HG03135 (cell line): ENCODE measurements at regions not wholly inside any gene's neighbourhood (a gene's known extent, or its start where the extent isn't known, plus 50 kb on each side); places are given as distances from the start of the nearest gene placed in this dataset.

Source experiments
- ATAC-seq: cut with Tn5 transposase; IDR thresholded peaks from one replicate; pipeline ENCODE4 v1.9.1; 2021; ENCODE audit warnings: mild to moderate bottlenecking, moderate library complexity; ENCODE audit not compliant: unreplicated experiment

DNA sequence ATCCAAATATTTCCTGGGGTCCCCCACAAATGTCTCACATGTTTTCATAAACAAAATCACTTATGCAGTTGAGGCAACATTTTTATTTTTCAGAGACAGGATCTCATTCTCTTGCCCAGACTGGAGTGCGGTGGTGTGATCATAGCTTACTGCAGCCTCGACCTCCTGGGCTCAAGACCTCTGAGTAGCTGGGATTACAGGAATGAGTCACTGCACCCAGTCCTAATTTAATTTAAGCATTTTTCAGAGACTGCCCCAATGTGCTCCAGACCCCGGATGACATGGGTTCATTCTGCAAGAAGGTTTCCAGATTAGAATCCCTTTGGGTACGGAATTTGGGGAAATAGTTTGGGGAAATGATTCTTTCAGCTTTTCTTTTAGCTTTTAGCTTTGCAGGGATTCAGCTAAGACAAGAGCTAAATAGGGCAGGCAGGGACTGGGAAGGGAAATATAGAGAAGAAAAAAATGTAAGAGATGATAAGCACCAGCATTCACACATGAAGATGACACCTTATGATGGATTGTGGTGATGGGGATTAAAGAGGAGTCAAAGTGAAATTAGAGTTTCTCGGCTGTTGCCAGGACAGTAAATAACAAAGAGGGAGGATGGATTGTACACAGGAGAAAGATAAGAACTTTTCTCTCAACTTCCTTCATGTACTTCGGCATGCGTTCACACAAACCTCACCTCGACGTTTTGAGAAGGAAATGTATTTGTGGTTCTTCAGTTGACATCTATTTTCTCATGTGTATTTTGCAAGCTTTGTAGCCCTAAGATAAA lies 169.4 kb upstream of the TAB2 start:
- no peak for ATAC-seq

DNA sequence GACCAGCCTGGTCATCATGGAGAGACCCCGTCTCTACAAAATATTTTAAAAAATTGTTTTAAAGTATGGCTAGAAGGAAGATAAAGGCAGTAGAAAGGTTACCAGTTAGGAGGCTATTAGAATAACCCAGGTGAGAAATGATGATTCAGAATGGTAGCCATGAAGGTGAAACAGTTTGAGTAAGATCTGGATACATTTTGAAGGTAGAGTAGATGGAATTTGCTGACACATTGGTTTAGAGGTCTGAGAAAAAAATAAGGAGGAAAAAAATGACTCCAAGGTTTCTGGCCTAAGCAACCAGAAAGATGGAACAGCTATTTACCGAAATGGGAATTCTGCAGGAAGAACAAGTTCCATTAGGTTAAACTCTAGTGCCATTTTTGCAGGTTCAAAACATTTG lies 167.9 kb upstream of the TAB2 start:
- ATAC-seq: no peak

DNA sequence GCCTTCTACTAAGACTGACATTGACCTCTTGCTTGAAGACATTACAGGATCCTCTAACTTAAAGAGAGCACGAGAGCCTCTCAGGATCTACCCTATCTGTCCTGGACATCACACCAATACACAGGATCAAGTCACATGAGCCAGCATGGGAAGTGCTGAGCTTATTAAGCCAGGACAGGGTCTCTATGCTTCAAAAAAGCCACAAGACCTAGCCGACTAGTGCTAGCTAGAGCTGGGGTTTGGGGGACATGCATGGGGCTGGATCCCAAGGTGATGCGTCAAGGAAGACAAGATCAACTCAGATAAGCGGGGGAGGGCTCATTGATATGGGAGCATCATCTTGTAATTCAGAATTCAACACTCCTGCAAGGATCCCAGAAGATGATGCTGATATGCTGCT lies 167.2 kb upstream of the TAB2 start:
- ATAC-seq: no peak

DNA sequence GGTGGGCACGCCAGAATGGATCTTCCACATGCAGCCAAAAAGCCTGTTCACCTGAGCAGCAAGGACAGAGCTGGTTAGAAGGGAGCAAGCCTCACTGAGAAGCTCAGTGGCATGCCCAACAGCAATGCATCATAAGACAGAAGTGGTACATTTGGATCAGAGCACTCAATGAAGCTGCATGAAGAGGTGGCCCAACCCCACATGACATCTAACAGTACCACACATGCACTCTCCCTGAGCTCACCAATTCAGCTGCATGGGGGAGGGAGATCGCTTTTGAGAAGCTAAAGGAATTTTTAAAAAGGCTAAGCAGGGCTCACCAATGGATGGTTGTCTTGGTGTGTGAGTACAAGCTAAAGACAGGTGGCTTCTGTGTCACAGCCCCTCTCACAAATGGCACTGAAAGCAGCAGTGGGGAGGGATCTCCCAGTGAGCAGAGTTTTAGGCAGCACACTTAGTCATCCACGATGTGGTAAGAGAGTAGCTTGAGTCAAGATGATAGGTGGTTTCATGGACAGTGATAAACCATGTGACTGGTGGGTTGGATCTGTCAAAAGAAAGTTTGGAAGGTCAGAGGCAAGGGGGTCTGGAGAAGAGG lies 166.6 kb upstream of the TAB2 start:
- ATAC-seq: no peak

DNA sequence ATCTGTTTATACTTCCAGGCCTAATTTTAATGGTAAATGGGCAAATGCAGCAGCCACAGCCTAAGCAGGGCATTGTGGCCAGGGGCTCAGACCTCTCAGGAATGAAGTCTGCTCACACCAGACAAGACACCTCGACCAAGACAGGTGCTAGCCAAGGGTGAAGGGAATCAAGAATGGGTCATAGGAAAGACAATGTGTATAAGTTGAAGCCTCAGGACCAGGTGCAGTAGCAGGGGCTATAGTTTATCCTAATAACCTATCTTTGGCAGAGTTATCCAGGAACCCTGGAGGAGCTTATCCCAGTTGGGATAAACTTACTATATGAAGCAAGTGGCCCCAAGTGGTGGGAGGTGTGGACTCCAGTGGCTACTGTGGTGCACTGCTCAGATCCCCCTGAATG lies 165.0 kb upstream of the TAB2 start:
- no peak for ATAC-seq

DNA sequence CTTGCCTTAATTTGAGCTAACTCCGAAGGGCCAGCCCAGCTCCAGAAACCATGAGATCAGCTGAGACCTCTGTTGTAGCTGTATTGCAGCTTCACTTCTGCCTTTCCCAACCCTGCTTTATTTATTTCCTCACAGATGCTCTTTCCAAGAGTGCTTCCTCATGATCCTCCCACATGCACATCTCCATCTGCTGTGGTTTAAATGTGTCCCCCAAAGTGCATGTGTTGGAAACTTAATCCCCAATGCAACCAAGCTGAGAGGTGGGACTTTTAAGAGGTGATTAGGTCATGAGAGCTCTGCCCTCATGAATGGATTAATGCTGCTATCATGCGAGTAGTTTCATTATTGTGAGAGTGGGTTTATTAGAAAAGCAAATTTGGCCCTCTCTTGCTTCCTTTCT lies 164.4 kb upstream of the TAB2 start:
- ATAC-seq: no peak

DNA sequence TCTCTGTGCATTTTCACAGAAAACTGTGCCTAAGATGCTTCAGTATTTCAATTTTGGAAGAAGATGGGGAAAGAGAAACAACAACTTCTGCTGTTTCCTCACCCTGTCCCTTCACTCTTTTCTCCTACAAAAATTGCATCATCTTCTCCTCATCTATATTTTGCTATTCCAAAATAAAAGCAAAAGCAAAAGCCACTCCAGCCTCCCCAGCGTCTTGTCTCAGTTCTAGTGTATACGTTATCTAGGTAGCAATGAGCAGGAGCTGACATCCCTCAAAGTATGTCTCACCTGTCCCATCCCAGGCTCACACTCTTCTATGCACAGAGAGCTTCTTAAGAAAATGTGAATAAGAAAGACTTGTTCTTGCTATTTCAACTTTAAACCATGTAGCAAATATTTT lies 163.8 kb upstream of the TAB2 start:
- no peak for ATAC-seq

DNA sequence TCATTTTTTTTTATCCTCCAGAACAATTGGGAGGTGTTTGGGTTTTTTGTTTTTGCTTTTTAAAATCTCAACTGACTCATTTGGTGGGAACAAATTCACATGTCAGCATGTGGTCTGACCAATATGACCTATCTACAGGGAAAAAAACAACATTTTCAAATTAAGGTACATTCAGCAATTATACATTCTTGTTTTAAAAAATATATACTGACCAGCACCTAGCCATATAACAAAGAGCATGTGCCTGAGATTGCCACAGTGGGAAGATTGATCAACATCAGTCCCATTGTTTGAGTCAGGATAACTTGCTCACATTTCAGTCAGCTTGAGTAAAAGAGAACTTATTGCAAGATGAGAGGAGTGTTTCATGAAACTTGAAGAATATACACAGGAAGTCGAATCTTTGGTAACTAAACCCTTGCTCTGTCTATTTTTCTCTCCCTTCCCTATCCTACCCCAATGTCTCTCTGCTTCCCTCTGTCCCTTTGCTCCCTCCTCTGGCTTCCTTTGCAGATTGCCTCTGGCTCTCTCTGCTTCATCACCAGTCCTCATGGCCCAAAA lies 163.2 kb upstream of the TAB2 start:
- no peak for ATAC-seq

DNA sequence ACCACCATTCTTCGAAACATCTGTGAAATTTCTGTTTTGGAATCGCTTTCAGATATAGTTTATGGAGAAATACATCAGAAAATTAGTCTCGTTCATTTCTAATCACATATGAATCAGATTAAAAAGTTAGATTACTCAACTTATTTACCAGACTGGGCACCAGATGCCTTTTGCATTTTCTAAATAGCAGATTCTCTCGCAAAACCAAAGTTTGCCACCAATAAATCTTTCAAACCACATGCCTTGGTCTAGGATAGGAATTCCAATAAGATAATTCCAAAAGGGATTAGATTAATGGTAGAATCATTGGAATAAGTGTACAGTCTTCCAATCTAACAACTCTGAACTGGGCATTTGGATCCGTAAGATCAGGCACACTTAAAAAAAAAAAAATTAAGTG lies 160.4 kb upstream of the TAB2 start:
- ATAC-seq: no peak

DNA sequence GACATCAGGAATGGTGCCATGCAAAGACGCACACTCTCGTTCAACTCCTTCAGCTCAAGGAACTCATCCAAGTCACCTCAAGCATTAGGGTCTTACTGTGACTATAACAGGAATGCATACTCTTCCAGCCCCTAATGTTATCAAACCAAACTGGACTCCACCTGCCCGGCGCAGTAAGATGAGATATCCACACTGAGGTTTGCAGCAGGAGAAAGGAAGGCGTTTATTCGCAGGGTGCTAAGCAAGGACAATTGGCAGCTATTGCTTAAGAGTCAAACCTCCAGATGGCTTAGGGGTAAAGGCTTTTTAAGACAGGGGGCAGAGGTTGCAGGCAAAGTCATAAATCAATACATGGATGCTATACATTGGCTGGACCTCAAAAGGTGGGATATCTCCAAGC lies 159.4 kb upstream of the TAB2 start:
- no peak for ATAC-seq

DNA sequence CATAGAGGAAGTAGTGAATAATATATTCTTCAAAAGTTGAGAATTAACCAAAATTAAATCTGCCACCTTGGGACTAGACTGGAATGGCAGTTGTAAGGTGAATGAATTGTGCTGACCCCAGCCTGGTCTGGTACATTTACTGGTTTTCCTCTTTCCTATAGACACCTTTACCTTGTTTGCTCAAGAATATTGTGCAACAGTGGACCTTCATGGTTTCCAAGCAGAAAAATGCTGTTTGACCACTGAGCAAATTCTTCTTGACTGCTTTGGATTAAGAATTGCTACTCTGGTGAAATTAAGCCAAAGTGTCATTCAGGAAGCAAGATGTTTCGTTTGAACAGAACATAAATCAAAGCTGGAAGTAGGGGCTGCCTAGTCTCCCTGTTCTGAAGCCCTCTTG lies 156.6 kb upstream of the TAB2 start:
- no peak for ATAC-seq

DNA sequence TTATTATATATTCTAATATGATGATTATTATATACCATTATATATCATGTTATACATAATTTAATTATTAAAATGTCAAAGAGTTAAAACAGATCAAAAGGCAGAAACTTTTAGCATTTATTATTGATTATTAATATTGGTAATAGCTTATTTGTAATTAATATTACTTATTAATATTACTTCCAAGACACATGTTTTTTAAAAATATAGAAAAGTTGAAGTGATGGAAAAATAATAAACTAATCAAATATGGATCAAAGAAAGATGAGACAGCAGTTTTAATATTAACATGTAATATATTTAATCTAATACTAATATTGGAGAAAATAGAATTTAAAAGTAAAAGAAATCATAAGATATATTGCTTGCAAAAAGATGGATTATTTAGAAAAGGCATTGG lies 154.6 kb upstream of the TAB2 start:
- ATAC-seq: no peak

DNA sequence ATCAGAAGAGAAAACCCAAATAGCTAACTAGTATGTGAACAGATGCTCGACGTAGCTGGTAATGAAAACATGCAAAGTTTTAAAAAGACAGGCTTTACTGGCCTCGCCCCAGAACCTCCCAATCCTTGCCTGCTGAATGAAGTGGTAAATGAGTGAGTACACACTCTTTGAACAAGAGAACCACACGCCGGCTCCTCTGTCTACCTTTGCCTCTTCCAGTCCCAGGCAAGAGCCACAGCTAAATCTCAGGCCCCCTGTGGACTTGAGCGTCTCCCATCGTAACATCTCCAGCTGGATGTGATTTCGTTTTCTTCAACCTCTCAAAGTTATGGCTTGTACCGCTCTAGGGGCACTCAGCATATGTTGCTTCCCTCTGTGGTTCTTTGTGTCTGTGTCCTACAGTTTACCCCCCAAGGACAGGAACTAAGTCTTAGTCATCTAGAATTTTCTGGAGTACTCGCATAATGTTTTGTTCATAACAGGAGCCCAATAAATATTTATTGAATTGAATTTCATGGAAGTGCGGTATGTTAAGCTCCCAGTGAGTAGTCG lies 153.2 kb upstream of the TAB2 start:
- no peak for ATAC-seq

DNA sequence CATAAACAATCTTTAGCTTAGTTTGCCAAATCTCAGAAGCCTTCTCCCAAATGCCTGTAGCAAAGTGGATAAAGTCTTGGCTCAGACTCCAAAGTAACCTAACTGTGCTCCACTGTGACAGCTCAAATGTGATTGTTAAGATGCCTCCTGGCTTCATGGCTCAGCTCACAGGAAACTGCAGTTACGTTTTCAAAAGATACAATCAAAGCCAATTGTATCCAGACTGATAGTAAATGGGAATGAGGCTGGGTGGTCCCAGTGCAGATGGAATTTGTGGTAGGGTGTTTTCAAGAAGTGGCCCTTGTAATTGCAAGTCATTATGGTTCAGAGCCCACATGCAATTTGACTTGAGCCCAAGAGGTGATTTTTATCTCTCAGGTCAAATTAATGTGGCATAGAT lies 151.2 kb upstream of the TAB2 start:
- no peak for ATAC-seq

DNA sequence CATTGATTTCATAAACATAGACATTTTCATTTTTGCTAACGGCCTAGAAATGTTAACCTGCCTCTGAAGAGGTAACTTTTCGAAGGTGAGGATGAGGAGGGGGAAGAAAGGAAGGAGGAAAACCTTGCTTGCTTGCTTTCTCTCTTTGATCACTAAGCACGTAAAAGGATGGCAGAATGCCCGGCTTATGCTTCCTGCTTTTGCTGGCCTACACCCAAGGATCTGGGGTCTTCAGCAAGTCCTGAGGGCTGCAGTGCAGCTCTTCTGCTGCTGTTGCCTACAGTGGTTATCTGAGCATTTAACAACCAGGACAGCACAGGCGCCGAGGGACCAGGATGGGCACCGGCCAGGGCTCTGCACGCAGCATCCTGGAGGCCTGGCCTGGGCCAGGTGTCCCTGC lies 150.8 kb upstream of the TAB2 start:
- no peak for ATAC-seq

DNA sequence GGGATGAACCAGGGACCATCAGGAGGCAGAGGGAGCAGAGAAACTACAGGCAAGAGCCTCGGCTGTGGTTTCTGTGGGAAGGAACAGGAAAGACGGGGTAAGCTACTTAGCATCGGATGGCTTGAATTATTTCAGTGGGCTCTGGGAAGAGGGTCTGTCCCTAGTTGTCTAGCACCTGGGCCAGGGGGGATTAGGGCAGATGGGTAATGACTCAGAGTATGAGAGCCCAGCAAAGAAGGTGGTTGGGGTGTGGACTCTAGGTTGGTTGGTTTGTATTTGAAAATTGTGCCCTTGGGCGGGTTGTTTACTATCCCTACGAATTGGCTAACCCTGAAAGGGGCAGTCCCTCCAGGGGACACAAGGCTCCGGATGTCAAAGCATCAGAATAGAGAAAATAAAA lies 148.5 kb upstream of the TAB2 start:
- ATAC-seq: no peak

DNA sequence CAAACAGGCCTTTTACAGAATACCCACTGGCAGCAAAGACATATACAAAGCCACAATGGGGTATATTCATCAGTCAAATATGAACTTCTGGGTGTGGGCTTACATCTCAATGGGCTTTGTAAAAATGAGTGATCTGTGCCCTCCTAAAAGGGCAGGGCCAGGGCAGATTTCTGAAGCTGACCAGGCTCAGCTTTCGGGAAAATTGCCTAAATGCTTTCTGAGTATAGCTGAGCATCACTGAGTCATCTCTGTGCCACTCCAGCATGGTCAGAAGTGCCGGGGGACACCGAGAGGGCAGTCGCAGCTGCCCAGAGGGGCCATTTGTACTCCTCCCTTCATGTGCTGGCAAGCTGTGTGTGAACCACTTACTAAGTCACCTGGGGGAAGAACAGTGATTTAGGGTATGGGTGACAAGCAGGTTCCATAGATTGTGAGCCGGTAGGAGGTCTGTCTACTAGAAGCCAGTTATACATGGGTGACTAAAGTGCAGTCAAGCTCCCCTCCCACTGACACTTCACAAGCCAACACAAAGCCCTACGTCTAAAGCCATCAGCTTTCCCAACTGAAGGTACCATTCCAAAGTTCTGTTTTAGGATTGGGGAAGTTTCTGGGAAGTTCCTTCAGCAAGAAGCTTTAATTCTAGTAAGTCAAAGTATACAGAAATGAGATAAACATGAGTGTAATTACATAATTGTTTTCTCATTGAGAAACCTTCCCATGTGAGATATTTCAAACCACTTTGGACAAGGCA lies 147.6 kb upstream of the TAB2 start:
- no peak for ATAC-seq

DNA sequence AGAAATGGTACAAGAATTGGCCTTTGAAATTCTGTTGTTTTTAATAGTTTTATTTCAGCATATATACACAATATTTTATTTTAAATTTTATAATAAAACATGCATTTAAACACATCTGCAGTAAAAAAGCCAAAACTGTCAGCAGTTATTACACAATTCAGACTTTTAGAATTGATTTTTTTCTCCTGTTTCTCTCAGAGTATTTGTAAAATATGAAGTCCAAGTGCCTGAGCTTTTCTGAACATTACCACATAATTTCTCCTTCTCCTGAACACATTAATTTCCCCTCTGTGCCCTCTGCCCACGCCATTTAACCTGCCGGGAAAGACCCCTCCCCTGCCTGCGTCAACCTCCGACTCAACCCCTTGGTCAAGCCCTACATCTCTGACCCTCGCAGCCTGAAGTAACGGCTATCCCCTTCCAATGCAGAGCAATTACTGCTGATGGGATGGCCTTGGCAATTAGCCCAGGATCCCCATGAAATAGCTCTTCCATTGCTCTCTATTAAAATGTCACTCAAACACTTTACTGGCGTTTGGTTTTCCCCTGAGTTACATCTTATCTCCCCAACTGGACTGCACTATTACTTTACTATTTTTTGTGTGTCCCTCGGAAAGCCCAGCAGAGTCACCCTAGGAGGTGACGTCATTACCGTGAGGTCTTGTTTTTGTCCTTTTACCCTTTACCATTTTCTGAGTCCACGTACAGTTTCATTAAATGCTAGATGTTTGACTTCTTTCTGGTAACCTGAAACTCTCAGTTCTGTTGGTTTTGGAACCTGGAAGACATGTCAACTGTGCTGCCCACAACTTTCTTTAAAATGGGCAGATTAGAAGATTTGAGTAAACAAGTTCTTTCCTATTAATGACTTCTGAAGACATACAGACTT lies 146.7 kb upstream of the TAB2 start:
- no peak for ATAC-seq

DNA sequence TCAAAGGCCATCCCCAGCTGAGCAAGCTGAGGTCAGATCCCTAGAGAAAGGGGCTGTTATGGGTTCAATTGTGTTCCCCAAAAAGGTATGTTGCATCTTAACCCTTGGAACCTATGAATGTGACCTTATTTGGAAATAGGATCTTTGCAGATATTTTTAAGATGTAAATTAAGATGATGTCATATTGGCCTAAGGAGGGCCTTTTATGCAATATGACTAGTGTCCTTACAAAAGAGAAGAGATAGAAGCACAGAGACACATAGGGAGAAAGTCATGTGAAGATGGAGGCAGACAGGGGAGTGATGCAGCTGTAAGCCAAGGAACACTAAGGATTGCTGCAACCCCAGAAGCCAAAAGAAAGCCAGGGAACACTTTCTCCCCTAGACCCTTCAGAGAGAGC lies 144.3 kb upstream of the TAB2 start:
- ATAC-seq: no peak

DNA sequence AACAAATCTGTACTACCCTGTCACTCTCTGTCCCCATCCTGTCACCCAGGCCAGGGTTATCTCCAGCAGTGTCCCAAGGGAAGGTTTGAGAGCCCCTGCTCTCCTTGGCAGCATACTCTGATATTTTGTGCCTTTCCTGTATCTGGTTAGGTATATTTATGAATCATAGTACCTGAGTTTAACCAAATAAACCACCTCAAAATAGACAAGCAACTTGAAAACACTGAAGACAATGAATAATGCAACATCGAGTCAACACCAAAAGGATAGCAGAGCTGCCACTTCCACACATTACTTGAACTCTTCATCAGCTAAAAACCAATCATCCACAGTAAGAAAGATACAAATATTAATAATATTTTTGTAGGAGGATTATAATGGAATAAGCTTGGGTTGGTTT lies 142.6 kb upstream of the TAB2 start:
- no peak for ATAC-seq
